ENCODE measurements at regions not wholly inside any gene's neighbourhood (a gene's known extent, or its start where the extent isn't known, plus 50 kb on each side); places are given as distances from the start of the nearest gene placed in this dataset.
"Not testable (repeated sequence)": the region's sequence is repeated elsewhere in the genome, so short reads cannot be mapped to it uniquely, and the experiment has no call there.

DNA sequence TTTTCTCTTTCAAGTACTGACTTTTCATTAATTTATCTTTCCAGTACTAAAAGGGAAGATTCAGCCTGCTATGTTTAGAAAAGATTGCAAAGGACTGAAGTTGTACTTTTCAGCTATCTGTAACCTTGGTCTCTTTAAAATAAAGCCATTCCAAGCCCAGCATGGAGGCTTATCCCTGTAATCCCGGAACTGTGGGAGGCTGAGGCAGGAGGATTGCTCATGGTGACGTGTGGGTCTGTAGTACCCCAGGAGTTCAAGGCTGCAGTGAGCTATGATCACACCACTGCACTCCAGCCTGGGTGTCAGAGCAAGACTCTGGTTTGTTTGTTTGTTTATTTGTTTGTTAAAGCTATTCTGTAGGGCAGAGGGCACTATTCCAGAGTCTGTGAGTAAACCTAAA lies 50.6 kb upstream of the TMEM170B start:
- DNase-seq (ENCODE audit: low spot score) = no peak

- no peak for DNase-seq (ENCODE audit: low spot score)
These were observed 51.1 kb upstream of the TMEM170B start for GRCh38 chr6:11486486-11486885.

DNA sequence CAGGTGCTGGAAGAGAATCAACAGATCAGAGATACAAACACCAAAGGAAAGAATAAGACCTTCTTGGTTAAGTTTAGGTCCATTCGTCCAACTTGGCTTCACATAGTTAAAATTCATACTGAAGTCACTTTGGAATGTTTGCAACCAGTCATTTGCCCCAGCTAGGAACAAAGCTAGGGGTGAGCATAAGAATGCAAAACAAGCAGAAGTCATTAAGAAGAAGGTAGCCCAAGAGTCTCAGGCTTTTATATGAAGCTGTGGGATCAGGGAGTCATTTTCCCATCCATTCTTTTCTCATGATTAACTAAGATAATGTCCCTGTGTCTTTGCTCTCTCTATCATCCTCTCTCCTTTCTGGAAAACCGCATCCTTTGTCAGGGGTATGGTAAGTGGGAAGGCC lies 51.5 kb upstream of the TMEM170B start:
- DNase-seq (ENCODE audit: low spot score) = no peak

- peak; percentile 56 for DNase-seq (ENCODE audit: low spot score)
These were observed 52.3 kb upstream of the TMEM170B start for GRCh38 chr6:11485271-11485670.

DNA sequence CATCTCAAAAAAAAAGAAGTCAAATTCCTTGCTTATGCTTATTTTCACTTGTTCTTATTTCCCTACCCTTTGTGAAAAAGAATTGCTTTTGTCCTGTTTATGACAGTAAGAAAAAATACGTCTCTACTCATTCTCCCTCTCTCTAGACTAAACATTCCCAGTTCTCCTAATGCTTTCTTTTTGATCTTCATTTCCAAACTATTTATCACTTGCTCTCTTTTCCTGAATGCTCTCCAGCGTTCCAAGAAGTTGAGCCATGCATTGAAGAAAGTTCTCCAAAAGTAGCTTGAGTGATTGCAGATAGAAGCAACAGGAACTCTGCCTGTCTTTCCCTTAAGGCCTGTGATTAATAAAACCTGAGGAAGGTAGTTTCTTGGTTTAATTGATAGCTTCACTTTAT lies 53.1 kb upstream of the TMEM170B start:
- DNase-seq (ENCODE audit: low spot score) = no peak

DNA sequence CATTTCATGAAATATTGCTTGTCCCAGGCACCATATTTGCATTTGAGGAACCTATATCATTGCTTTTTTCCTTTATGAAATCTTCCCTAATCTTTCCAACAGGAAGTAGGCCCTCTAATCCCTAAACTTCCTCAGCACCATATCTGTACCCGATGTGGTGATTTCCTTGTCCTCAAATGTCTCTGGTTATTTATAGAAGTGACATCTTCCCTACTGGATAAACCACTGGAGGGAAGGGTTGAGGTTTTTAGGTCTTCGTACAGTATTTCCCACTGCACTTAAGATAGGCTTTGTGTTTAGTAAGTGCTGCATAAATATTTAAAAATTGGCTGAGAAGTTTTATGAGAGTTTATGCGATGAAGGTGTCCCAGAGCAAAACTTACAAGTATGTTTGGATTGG lies 54.9 kb upstream of the TMEM170B start:
- no peak for DNase-seq (ENCODE audit: low spot score)

GRCh38 chr6:11480541-11480940 lies 57.0 kb upstream of the TMEM170B start:
- DNase-seq (ENCODE audit: low spot score) = no peak

- DNase-seq (ENCODE audit: low spot score) = no peak
These were observed 58.3 kb upstream of the TMEM170B start for GRCh38 chr6:11479296-11479695.

GRCh38 chr6:11478586-11478985 lies 59.0 kb upstream of the TMEM170B start:
- no peak for DNase-seq (ENCODE audit: low spot score)

DNA sequence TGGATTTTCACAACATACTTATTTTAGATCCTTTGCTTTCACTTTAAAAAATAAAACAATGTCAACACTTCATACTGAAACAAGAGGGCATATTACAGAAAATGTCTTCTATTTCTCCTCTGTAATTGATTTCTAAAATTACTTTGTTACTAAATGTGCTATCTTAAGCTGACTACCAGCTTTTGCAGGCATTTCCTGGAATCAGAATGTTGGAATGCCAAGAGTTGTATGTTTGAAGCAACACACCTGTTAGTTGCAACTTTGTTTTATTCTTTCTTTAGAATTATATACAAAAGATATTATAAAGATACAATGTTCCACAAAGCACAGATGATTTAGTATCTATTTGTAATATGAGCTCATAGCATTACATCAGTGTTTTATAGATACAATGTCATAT lies 62.5 kb upstream of the TMEM170B start:
- no peak for DNase-seq (ENCODE audit: low spot score)

DNA sequence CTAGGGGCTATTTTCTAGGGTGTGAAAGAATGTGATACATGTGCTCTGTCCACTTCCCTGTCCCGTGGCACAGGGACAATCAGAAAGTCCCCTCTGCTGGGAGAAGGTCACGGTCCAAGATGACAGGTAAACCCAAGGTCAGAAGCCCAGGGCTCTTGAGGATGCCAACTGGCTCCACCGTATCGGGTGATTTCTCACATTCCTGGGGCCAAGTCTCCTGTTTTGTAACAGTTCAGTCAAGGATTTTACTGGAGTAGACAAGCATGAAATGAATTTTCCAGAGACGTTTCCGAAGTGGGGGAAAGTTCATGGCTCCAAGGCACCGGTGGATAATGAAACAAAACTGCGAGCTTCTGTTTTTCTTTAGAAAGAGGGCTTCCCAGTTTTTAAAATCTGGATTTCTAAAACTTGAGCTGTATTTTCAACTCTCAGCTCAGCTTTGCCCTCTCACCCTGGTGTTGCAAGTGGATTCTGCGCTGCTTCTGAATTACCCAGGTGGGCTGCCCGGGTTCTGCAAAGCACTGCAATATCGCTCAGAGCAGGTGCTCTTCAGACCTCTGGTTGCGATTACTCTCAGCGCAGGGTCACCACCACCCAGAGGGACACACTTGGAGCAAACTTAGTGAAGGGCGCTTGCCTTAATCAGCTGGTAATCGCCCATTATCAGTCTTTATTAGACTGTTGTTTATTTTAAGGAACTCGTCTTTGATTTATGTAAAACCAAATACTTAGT lies 64.4 kb upstream of the TMEM170B start:
- DNase-seq (ENCODE audit: low spot score) = no peak

GRCh38 chr6:11471261-11471660 lies 66.3 kb upstream of the TMEM170B start:
- DNase-seq (ENCODE audit: low spot score) = no peak

DNA sequence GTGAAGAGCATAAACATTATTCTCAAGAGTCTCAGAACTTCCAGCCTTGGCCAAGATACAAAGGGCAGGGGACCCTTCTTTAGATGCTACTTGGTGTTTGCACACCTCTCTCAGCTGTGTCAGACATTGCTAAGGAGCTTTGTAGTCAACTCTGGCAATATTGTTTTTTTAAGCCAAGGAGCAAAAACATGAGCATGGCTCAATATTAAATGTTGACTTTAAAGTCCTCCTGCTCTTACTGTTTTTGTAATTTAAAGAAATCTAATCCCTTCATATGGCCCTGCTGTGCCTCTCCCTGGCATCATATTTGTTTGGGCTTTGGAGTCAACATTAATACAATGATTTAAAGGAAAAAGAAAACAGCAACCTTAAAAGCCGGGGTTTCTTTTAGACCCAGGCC lies 67.9 kb upstream of the TMEM170B start:
- DNase-seq (ENCODE audit: low spot score) = no peak

GRCh38 chr6:11468271-11468670 lies 69.3 kb upstream of the TMEM170B start:
- DNase-seq (ENCODE audit: low spot score) = not testable (repeated sequence)

GRCh38 chr6:11467364-11467763 lies 70.2 kb upstream of the TMEM170B start:
- no peak for DNase-seq (ENCODE audit: low spot score)

- no peak for DNase-seq (ENCODE audit: low spot score)
These were observed 74.2 kb upstream of the TMEM170B start for GRCh38 chr6:11463398-11463780.

DNA sequence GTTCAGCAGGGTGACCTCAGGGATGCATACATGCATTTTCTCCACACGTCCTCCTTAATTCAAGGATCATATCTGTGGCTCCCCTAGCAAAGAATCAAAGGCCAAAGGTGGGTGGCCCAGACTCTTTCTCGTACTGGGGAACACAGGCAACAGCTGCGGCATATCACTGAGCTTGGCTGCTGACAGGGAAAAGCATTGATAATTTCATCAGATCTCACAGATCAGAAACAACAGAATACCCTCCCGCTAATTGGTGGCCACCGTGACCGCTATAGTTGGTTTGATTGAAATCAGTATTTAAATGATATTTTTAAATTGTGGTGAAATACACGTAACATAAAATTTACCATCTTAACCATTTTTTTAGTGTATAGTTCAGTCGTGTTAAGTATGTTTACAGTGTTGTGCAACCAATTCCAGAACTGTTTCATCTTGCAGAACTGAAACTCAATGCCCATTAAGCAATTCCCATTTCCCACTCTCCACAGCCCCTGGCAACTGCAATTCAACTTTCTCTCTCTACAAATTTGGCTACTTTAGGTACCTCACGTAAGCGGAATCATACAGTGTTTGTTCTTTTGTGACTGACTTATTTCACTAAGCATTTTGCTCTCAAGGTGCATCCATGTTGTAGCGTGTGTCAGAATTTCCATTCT lies 74.7 kb upstream of the TMEM170B start:
- no peak for DNase-seq (ENCODE audit: low spot score)

DNA sequence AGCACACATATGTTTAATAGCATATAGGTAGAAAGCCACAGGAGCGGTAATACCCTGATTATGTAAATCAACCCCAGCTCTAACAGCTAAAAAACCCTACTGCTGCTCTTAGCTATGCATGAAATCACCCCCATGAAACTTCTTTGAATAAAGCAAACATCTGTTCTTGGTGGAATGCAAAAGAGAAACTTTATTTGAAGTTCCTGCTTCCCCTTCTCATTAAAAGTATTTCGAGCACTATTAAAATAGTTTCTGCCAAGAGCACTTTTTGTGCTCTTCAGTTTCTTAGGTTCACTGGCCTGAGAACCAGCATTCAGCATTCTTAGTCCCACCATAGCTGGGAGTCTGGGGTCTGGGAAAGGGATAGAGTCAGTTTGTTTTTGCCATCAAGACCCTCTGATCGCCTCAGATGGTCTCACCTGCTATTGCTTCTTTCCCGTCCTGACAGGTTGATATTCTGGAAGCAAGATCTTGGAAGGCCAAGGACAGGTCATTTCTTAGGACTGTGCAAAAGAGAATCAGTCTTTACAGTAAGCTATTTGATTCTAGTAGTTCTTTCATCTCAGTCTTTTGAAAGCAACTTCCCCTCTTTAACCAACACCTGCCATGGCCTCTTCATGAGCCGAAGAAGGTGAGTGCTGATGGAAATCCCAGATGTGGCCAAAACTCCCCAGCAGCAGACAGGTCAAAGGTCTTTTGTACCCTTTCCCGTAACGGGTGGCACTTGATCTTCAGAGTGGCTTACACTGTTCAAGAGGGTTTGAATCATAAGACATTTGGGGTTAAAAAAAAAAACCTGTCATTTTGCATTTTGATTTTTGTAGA lies 76.5 kb upstream of the TMEM170B start:
- DNase-seq (ENCODE audit: low spot score) = no peak

GRCh38 chr6:11460001-11460668 lies 77.4 kb upstream of the TMEM170B start:
- peak; percentile 11 for DNase-seq (ENCODE audit: low spot score)

- no peak for DNase-seq (ENCODE audit: low spot score)
These were observed 78.4 kb upstream of the TMEM170B start for GRCh38 chr6:11459079-11459610.

DNA sequence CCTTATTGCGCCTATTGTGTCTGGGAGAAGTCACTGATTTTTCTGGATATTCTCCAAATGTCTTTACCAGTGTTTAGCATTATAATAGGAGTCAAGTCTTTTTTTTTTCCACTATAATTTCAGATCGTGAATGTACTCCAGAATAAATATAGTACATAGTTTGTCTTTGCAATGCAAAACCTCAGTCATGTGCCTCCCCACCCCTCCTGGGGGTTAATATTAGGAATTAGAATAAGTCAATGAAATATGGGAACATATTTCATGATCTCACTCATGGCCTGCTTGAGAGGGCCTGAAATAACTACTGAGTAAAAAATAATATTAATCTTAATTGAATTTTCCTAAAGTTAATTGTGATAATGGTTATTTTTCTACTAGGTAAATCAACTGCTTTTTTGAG lies 79.0 kb upstream of the TMEM170B start:
- no peak for DNase-seq (ENCODE audit: low spot score)

GRCh38 chr6:11457422-11457821 lies 80.1 kb upstream of the TMEM170B start:
- not testable (repeated sequence) for DNase-seq (ENCODE audit: low spot score)
